DND-41 (cell line): ENCODE measurements at regions not wholly inside any gene's neighbourhood (a gene's known extent, or its start where the extent isn't known, plus 50 kb on each side); places are given as distances from the start of the nearest gene placed in this dataset.

Experiments used
- CTCF ChIP-seq: IDR thresholded peaks from 2 replicates; pipeline ENCODE4 v1.5.1; 2012; ENCODE audit warnings: borderline replicate concordance, low read length, moderate library complexity, mild to moderate bottlenecking; ENCODE audit not compliant: poor library complexity, severe bottlenecking; ENCODE audit errors: extremely low read depth
- EZH2 ChIP-seq: IDR thresholded peaks from 3 replicates; pipeline ENCODE4 v1.6.1; 2012; ENCODE audit warnings: borderline replicate concordance, low read depth, mild to moderate bottlenecking, moderate library complexity, low read length, inconsistent platforms; ENCODE audit not compliant: severe bottlenecking

DNA sequence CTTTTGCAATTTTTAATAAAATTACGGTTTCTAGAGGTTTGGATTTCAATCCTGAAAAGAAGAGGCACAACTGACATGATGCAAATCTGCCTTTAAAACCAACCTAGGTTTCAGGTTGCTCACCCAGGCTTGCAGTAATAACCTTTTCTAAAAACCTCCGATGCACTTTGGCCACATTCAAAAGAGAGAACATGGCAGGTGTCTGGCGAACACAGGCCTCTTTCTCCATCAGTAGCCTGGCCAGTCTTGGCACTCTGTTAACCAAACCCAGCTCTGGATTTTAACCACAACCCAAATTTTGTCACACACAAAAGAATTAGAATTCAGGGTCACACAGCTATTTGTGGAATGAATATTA, 55.8 kb upstream of the MAFB start:
- TF ChIP-seq CTCF (no peak), EZH2 (no peak)
